Pancreas (tissue), 10 donors: ENCODE measurements at regions not wholly inside any gene's neighbourhood (a gene's known extent, or its start where the extent isn't known, plus 50 kb on each side); places are given as distances from the start of the nearest gene placed in this dataset.

ENCODE experiments used
- ATAC-seq, 4 donors: fragments of 200-7000 bp; cut with Tn5 transposase; one replicate each; pipeline versions ENCODE4 v1.8.0 to v1.9.1; 2020; ENCODE audit warnings: mild to moderate bottlenecking in 4 of 4, moderate library complexity in 4 of 4
- DNase-seq, 6 donors: peaks; one replicate each; pipeline ENCODE4 v3.0.0-alpha.2; 2020
- FAIRE-seq: peaks from 2 replicates; lab custom pipeline; 2012; peaks lifted over from hg19 to GRCh38; lab: Jason Lieb, UNC
- H3K27ac ChIP-seq, 4 donors: fragments of 200-600 bp; sonication (generic); 1 replicate in 3 of 4; 2 replicates in 1 of 4; pipeline versions ENCODE4 v1.5.0 to v1.8.0; 2020
- H3K27me3 ChIP-seq, 4 donors: fragments of 200-600 bp; one replicate each; pipeline ENCODE4 v1.8.0; 2021
- H3K36me3 ChIP-seq, 3 donors: fragments of 200-600 bp; sonication (generic) in 1 of 3; one replicate each; pipeline versions ENCODE4 v1.5.0 to v1.8.0; 2020 to 2021
- H3K4me1 ChIP-seq, 3 donors: fragments of 200-600 bp; one replicate each; pipeline ENCODE4 v1.8.0; 2021
- H3K4me3 ChIP-seq, 4 donors: fragments of 200-600 bp; sonication (generic) in 2 of 4; one replicate each; pipeline versions ENCODE4 v1.5.0 to v1.8.0; 2020 to 2021
- H3K9me3 ChIP-seq, 4 donors: fragments of 200-600 bp; one replicate each; pipeline ENCODE4 v1.8.0; 2021
- CTCF ChIP-seq, 4 donors: fragments of 200-600 bp; sonication (generic) in 3 of 4; IDR thresholded peaks; one replicate each; pipeline versions ENCODE4 v1.5.0 to v1.8.0; 2021; ENCODE audit warnings: antibody characterized with exemption in 4 of 4
- WGBS, 2 donors: extraction: QIAGEN DNeasy Blood & Tissue Kit; methylation state at CpG; one replicate each; pipeline ENCODE4 v1.1.7; 2013; 5-methylcytosine and 5-hydroxymethylcytosine counted together
- intact Hi-C, 3 donors: fragments of 100-400 bp; cut with DNase I; formaldehyde crosslinking; loops; one replicate each; pipeline versions ENCODE4 v1.11.1 to v1.14.2; 2022
- donor health status: healthy with polysubstance abuse.
- donor health status: DM: no; HTN: no; CAD: no; lungs with moderate emphysema.
- donor health status: DM: no; HTN: no; CAD: no.
- donor health status: control.
- donor health status: control.
- donor health status: Bipolar disorder and iron deficiency.
- donor health status: DM: yes; HTN: yes; CAD: no.
- donor health status: DM: no; HTN: no; CAD: no.
- donor health status: DM: no; HTN: no; CAD: no.
- donor health status: DM: yes; HTN: yes; CAD: no.

DNA sequence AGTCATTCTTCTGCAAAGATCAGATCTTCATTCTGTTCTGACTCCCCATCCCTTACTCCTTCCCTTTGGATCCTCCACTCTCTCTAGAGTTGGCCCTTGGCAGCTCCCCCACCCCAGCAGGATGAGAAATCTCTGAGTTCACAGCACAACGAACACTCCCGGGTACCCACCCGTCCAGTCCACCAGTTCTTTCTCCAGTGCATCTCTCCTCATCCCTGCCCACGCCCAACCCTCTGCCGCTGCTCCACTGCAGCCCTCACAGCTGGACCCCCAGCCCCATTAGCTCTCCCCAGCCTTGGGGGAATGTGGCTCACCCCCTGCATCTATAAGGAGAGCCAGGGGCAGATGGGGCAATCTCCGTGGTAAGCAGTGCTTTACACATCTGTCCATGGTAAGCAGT is 125.7 kb downstream of the MATN1 start:
- 54 to 60% methylated on average over 6 of the region's 6 CpGs for WGBS, 2 donors
- no peak for TF ChIP-seq CTCF (IDR thresholded peaks at IDR 0.05)
- Histone ChIP-seq H3K4me3 (no peak overlapping the region), H3K9me3 (no peaks in the 10 kb centered on the region), H3K36me3 (no peaks in the 10 kb centered on the region), H3K27ac (no peak overlapping the region), H3K4me1 (no peaks in the 10 kb centered on the region), H3K27me3 (no peaks in the 10 kb centered on the region)
- DNase-seq (no peak), FAIRE-seq (no peak), ATAC-seq (no peak)
- intact Hi-C loops = no loop called here

GRCh38 chr1:30596891-30597290 is 126.5 kb downstream of the MATN1 start:
- Histone ChIP-seq H3K4me3 (no peak overlapping the region), H3K36me3 (no peaks in the 10 kb centered on the region), H3K27me3 (no peaks in the 10 kb centered on the region), H3K4me1 (no peaks in the 10 kb centered on the region), H3K9me3 (no peaks in the 10 kb centered on the region), H3K27ac (no peak overlapping the region)
- FAIRE-seq (no peak), ATAC-seq (no peak), DNase-seq (no peak)
- no peak for TF ChIP-seq CTCF (IDR thresholded peaks at IDR 0.05)
- 63 to 81% methylated on average over 6 of the region's 6 CpGs for WGBS, 2 donors
- intact Hi-C loops = no loop called here

GRCh38 chr1:30596470-30596869 is 126.9 kb downstream of the MATN1 start:
- H3K27me3 ChIP-seq = no peaks in the 10 kb centered on the region
- DNase-seq (no peak), FAIRE-seq (no peak), ATAC-seq (no peak)
- H3K36me3 ChIP-seq = no peaks in the 10 kb centered on the region
- no peaks in the 10 kb centered on the region for H3K4me1 ChIP-seq
- H3K9me3 ChIP-seq = no peaks in the 10 kb centered on the region
- no peak overlapping the region for H3K4me3 ChIP-seq
- H3K27ac ChIP-seq = no peak overlapping the region
- 73 to 94% methylated on average over 1 of the region's 1 CpG for WGBS, 2 donors
- TF ChIP-seq CTCF (IDR thresholded peaks at IDR 0.05) = no peak
- intact Hi-C loops = no loop called here

DNA sequence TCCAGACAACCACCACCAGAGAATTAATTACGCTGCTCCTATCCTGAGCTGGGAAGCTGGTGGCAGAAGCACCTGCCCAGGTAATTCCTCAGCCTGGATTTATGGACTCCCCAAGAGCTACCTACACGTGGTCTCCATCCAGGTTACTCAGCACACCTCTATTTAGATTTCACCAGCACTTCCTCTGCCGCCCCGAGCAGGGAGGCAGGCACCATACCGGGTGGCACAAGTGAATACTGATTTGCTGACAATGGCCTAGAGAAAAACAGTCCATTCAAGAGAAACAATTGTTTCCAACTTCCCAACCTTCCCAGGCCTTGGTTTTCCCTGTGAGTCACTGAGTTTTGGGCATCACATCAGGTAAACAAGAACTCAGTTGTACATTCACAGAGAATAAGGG is 134.3 kb downstream of the MATN1 start:
- Histone ChIP-seq H3K27me3 (no peaks in the 10 kb centered on the region), H3K4me3 (no peak overlapping the region), H3K9me3 (no peaks in the 10 kb centered on the region), H3K36me3 (no peaks in the 10 kb centered on the region), H3K27ac (no peak overlapping the region), H3K4me1 (no peaks in the 10 kb centered on the region)
- WGBS, 2 donors = 66 to 74% methylated on average over 5 of the region's 5 CpGs
- TF ChIP-seq CTCF (IDR thresholded peaks at IDR 0.05) = no peak
- DNase-seq (no peak), ATAC-seq (no peak), FAIRE-seq (no peak)
- intact Hi-C loops = no loop called here

- 79 to 80% methylated on average over 10 of the region's 10 CpGs for WGBS, 2 donors
- no peak overlapping the region for H3K4me3 ChIP-seq
- no peaks in the 10 kb centered on the region for H3K4me1 ChIP-seq
- no peaks in the 10 kb centered on the region for H3K27me3 ChIP-seq
- H3K36me3 ChIP-seq = no peaks in the 10 kb centered on the region
- ATAC-seq = no peak
- DNase-seq = no peak
- no peak for FAIRE-seq
- TF ChIP-seq CTCF (IDR thresholded peaks at IDR 0.05) = no peak
- intact Hi-C loops = no loop called here
- no peak overlapping the region for H3K27ac ChIP-seq
- no peaks in the 10 kb centered on the region for H3K9me3 ChIP-seq
Observed at GRCh38 chr1:30588311-30589073, 134.9 kb downstream of the MATN1 start.
